KG1 (cell line): ENCODE measurements at regions not wholly inside any gene's neighbourhood (a gene's known extent, or its start where the extent isn't known, plus 50 kb on each side); places are given as distances from the start of the nearest gene placed in this dataset.
"Not testable (repeated sequence)": the region's sequence is repeated elsewhere in the genome, so short reads cannot be mapped to it uniquely, and the experiment has no call there.

ENCODE experiments used
- DNase-seq: peaks from one replicate; lab custom pipeline; 2025; lab: John Stamatoyannopoulos, UW

DNA sequence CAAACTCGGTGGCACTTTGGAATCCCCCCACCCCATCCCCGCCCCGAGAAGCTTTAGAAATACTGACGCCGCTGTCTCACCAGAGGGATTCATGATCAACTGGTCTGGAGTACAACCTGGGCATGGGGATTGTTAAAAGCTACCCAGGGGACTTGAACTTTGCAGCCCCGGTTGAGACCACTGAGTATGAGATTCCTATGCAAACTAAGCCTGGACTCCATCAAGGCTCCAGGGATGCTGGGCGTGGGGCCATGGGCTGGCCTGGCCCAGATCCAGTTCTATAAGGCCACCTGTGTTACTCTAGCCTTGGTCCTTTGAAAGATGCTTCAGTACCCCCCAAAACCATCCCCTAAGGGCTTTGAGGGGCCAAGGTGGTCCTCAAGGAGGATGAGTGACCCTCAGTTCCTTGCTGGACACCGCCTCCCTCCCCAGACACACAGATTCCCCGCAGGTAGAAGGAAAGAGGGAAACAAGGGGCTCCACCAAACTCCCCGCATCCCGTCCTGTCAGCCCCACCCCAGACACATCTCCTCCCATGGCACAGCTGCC, 68.5 kb downstream of the MRPL36 start:
- DNase-seq = no peak

DNA sequence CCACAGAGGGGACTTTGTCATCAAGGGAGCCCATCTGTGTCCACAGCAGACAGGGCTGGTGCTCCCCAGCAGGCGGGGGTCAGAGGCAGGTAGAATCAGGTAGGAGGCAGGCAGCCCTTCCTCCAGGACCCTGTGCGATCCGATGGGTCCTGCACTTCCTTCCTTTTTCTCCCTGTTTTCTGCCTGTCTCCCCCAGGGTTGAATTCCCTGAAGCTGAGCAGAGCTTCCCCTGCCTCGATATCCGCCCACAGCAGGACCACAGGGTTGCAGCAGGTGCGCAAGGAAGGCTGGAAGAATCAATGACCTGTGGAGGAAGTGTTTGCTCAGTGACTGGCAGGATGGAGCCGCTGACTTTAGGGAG, 69.2 kb downstream of the MRPL36 start:
- no peak for DNase-seq

DNA sequence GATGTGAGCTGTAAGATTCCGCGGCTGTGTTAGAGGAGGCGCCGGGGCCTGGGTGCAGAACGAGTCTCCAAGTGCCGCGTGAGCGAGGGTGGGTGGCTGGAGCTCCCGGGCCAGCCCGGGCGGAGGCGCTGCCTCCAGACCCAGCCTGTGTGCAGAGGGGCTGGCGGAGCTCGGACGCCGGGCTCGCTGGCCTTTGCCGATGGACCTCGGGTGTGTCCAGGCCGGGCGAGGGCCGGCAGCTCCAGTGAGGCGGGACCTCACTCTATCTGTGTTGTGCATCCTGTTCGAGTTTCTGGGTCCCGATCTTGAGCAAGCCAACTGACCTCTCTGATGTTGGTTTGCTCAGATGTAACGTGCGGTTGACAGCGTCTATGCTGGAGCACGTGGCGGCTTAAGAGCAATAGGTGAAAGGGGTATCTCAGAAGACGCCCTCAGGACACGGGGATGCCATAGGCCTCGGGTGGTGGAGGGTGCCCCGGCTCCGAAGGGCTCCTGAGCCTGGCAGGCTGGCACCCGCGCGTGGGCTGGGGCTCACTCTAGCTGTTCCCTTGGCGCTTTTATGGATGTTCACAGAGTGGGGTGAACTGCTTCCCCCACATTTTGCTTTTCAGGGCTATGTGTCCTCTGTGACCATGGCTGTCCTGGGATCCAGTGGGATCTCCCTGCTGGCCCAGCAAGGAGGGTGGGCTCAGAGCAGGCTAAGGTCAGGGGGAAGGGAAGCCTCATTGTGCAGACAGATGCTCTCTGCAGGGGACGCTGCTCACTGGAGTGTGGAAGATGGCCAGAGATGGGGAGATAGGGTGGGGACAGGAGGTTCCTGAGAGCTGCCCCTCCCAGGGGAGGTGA, 69.8 kb downstream of the MRPL36 start:
- no peak for DNase-seq

DNA sequence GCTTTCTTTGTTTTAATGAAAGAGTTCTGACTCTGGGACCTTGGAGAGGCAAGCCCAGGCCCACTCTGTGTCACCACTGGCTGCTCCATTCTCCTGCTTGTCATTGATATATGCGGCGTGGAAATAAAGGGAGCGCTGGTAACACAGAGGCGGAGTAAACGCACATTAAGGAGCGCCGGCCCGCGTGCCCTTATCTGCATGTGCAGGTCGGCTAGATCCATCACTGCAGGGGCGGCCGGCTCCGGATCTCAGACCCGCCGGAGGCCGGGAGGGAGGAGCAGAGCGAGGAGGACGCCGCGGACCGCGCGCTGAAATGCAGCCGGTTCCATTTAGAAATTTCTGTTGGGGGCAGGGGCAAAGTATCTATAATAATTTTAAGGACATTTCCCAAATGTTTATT, 70.8 kb downstream of the MRPL36 start:
- DNase-seq = no peak

DNA sequence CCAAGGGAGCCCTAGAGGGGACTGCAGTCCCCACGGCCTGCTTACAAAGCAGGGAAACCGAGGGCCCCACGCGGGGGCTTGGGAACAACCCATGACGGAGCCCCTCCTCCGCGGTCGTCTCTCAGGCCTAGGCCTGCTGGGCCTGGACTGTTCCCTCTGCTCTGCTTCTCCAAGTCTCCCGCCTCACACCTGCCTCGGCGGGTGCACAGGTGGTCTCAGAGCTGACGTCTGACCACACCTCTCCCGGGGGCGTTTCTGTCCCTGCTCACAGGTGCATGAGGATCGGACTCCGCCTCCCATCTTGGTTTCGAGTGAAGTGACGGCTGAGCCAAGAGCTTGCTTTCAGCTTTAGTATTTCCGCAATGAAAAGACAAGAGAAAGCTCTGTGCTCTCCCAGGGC, 72.1 kb downstream of the MRPL36 start:
- no peak for DNase-seq

DNA sequence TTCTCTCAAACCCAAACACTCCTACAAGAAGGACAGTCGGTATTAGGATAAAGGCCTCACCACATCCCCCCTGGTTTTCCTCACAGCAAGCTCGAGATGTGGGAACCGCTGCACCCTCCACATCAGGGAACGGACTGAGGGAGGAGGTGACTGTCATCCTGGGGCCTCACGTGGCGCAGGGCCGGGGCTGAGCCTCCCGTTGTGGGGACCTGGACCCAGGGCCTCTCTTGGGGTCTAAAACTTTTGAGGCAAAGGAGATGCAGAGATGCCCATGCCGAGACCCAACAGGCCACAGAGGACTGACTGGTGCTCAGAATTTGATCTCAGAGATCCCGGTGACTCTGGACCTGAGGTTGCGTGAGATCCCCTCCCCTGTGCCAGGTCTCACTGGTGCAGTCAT, 72.7 kb downstream of the MRPL36 start:
- no peak for DNase-seq

DNA sequence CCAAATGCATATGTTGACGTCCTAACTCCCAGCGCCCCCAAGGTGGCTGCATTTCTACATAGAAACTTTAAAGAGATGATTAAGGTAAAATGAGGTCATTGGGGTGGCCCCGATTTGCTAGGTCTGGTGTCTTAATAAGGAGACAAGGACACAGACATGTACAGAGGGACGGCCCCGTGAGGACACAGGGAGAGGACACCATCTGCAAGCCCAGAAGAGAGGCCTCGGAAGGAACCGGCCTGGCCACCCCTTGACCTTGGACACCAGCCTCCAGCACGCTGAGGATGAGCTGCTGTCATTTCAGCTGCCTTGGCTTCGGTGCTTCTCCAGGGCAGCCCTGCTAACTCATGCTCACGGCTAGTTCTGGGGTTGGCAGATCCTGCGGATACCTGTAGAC, 73.2 kb downstream of the MRPL36 start:
- no peak for DNase-seq

DNA sequence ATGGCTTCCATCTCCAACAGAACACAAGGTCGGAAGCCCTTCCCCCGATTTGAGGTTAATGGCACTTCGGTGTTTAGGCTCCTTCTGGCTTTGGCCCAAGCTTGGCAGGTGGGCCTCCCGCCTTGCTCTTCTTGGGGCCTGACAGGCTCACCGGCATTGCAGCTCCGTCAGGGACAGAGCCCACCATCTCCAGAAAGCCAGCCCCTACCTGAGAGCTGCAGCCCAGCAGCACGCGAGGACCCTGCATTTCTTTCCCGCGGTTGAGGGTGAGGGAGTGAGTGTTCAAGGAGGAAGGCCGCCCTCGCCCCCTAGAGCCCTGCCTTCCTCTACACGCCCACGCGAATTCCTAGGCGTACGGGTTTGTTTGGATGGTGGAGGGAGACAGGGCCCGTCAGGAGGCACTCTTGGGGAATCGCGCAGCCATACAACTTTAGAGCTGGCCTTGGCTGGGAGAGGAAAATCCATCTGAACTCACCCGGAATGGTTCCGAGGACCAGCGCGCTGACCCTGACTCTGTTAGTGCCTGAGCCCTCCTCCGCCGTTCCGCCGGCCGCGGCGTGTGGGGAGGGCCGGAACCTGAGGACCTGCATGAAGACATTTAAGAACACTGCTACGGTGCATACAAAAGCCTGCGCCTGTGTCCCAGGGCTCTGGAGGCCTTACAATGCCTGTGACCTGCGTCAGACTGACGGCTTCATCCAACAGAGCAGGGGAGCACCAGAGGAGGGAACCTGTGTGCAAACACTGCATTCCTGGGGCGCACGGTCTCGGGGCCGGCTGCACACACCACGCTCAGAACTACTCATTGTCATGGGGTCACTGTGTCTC, 73.8 kb downstream of the MRPL36 start:
- DNase-seq = no peak

DNA sequence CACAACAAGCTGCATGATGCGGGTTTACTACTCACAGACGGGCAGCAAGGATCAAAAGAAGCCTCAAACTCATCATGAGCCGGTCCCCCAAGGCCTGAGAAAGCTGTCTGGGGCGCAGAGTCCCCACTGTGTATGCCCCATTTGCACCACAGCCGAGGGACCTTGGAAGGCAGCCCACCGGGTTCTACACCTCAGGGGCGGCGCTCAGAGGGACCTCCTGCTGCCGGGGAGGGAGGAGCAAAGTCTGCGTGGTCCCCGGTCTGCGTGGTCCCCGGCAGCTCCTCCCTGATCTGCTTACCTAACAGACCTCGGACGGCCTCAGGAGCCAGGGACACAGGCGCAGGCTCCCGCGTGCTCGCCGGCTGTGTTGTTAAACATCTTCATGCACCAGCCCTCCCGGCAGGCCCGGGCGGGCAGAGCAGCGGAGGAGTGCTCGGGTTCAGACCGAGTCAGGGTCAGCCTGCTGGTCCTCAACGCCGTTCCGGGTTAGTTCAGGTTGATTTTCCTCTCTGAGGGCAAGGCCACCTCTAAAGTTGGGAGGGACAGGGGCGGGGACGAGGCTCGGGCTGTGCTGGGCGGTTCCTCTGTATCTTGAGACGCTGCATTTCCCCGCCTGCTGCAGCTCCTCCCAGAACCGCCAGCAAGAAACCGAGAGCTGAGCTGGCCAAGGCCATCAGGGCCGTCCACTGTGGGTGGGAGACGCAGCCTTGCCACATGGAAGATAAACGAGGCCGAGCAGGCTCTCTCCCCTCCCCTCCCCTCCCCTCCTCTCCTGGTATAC, 74.6 kb downstream of the MRPL36 start:
- no peak for DNase-seq

DNA sequence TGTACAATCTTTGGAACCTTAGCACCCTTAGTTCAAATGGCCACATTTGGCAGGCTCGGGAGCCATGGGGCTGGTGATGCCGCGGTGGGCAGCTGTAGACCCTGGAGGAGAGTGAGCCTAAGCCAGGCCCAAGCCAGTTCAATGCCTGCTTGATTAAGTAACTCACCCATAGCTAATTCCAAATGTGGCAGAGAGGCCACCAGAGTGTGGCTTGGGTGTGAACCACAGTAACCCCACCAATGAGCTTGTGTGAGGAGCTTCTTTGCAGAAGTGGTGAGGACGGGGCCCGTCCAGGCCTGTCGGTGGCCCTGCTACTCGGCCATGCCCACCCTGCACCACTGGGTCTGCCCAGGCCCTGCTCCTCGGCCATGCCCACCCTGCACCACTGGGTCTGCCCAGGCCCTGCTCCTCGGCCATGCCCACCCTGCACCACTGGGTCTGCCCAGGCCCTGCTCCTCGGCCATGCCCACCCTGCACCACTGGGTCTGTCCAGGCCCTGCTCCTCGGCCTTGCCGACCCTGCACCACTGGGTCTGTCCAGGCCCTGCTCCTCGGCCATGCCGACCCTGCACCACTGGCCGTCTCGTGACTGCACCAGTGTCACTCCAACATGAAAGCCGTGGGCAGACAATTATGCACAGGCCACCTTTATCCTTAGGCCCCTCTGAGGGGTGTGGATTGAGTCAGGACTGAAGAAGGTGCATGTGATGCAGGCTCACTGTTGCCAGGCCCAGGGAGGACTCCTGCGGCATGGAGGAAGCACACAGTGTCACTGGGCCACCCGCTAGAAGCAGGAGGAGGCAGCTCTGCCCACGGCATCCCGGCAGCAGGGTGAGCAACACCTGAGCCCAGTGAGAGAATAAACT, 75.4 kb downstream of the MRPL36 start:
- DNase-seq = no peak

DNA sequence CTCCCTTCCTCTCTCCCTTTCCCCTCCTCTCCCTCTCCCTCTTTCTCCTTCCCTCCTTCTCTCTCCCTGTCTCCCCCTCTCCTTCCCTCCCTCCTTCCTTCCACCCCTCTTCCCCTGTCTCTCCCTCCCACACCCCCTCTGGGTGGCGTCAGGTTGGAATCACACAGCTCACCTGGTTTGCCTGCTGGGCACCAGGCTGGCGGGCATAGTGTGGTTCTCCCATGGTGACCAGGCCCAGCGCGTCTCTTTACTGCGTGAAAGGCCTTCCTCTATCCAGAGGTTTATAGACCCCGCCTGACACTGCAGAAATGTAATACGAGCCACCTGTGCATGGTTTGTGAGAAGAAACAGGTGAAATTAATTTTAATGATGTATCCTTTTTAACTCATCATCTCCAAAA, 76.2 kb downstream of the MRPL36 start:
- DNase-seq = no peak

DNA sequence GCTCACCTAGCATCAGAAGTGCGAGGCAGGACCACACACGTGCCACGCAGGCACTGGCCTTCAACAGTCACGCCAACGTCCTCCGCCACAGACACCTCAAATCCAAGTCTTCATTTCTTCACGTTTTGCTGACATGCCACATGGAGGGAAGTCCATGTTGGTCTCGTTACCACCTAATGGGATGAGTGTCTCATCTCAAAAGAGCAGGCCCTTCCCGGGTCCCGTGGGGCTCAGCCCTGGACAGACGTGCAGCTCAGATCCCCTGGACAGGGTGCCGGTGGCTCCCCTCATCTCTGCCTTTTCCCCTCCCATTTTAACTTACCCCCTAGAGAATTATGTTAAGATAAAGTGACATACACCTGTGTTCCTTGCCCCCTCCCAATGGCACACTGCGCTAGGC, 76.8 kb downstream of the MRPL36 start:
- DNase-seq = no peak

DNA sequence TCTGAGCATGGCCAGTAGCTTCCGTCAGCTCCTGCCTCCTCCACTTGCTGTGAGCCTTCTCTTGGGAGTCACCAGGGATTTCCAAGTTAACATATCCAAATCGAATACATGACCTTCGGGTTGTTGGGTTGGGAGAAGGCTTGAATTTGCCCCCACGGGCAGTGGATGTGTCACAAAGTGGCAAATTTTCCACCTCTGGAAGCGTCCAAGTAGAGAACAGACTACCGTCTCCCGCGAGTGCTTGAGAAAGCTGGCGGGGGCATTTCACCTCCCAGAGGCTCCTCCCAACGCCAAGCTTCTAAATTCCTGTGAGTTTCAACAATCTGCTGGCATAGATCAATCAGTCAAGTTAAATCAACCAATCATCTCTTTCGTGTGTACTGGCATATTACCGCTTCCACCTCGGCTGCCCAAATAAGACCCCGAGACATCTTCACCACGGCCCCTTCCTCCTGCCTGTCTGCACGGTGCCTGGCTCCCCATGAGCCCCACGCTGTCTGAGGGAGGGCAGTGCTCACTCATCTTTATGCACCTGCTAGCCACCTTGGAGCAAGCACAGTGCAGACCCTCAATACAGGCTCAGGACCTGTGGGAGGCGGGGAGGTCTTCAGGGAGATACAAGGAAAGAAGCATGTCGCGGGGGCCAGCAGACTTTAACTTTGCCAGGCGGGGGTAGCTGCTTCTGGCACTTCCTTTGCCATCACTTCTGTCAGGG, 79.1 kb downstream of the MRPL36 start:
- no peak for DNase-seq

DNA sequence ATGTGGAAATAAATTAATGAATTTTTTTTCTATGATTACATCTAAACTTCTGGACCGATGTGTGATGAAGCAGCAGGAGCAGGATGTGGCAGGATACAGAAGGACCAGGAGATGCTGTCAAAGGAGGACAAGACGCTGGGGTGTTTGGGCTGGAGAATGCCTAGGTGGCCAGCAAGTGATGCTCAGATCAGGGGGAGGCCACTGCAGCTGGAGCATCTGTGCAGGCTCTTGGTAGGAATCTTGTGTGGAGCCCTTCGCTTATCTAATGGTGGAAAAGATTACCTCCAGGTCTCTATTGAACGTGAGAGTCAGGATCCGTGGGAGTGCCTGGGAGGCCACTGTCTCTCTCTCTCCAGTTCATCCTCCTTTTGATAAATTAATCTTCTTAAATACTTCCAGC, 79.8 kb downstream of the MRPL36 start:
- no peak for DNase-seq

DNA sequence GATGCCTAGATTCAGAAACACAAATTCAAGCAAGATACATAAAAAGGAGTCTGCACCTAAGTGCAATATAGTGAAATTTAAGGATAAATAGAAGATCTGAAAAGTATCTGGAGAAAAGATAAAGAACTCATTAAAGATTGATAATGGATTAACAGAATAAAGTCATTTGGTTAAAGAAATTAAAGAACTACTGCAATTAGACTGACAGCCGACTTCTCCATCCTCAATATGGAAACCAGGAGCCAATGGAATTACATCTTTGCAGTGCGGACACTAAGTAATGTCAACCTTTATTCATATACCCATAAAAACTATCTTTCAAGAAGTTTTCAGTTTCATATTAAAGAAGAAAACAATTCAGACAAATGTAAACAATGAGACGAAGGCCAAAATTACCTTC, 81.0 kb downstream of the MRPL36 start:
- DNase-seq = no peak

DNA sequence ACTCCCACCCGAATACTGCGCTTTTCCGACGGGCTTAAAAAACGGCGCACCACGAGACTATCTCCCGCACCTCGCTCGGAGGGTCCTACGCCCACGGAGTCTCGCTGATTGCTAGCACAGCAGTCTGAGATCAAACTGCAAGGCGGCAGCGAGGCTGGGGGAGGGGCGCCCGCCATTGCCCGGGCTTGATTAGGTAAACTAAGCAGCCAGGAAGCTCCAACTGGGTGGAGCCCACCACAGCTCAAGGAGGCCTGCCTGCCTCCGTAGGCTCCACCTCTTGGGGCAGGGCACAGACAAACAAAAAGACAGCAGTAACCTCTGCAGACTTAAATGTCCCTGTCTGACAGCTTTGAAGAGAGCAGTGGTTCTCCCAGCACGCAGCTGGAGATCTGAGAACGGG, 89.5 kb downstream of the MRPL36 start:
- DNase-seq = not testable (repeated sequence)

DNA sequence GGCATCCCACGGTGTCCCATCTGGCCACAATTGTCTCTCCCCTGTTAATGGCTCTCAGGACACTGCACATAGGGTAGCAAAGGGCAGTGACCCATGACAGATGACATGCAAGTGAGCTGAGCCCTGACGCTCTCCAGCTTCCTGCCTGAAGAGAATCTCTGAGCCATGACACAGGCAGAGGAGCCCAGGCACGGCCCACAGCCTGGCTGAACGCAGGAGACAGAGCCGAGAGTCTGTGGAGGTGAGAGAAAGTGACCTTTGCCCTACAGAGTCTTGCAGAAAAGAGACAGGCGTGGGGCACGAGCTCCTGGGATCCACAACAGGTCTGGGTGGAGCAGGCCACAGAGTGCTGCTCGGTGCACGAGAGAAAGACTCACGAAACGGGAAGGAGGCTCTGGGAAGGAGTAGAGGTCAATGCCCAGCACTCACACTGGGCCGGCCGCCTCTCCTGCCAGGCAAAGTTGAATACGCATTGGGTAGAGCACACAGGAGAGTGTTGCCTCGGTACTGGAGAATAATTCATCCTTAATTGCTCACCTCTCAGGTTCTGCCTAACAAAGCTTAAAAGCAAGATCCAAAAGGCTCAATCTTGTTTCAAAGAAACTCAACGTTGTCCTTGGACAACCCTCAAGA, 90.3 kb downstream of the MRPL36 start:
- no peak for DNase-seq

DNA sequence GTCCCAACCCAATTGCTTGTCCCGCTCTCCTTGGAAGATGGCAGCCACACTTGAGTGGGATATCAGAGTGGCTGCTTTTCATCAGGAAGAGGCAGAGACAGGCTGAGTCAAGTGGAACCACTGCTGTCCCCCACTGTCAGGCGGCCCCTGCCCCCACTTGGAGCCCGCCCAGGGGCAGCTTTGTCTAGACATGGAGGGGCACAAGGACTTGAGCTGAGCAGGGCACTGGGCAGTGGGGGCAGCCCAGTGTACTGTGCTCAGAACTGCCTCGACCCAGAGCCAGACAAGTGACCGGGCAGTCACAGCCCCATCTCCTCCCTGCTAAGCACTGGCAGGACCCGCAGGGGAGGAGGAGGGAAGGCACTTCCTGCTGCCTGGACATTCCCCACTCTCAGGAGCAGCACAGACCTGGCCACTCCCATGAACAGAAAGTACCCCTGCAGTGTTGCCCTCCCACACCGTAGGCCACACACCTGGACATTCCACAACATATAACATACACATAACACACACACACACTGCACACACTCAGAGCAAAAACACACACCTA, 91.0 kb downstream of the MRPL36 start:
- DNase-seq = no peak

DNA sequence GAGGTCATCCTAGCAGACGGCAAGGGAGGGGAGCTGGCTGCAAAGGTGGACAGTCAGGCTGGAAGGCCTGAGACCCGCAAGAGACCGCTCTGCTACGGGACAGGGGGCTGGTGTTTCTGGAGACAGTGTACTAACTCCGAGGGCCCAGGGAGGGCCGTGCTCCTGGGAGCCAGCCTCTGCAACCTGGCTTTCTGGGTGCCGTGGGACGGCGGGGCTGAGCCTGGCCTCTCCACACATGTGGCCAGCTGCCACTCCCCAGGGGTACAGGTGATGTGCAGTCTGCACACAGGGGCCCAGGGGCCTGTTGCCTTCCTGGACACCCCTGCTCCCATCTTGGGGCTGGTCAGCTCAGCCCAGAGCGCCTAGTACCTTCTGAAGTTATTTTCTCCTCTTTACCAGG, 92.2 kb downstream of the MRPL36 start:
- no peak for DNase-seq

DNA sequence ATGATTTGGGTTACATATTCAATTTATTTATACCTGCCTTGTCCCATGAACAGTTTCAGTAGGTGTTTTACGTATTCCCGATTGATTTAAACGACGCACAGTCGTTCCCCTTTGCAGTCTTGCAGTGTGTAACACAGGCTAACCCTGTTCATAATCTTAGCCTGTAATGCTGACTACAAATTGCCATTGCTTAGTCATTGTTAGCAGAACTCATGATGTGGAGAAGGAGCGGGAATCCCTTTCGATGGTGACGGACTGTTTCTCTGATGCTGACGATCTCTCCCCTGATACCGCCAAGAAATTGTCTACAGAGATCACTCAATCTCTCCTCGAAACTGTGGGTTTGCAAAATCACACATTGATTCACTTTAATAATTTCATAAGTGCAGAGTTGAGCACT, 93.2 kb downstream of the MRPL36 start:
- DNase-seq = no peak
